Right kidney (tissue), 1 donor: ENCODE measurements at regions not wholly inside any gene's neighbourhood (a gene's known extent, or its start where the extent isn't known, plus 50 kb on each side); places are given as distances from the start of the nearest gene placed in this dataset.

Experiments
- DNase-seq: peaks from one replicate; pipeline ENCODE4 v3.0.0-alpha.2; 2016

DNA sequence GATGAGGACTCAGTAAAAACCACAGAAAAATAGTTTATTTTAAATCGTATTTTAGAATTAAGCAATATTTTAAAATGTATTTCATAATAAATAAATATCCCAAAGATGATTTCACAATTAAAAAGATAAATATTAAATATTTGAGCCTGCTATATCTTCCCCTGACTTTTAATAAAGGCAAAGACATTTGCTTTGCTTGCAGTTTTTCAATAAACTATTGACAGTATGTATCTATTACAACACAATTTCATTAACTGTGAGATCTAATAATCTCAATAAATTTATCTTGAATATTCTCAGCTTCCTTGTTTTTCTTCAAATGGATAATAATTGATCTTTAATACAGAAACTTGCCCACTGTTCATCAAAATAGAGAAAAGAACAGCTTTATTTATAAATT is 186.2 kb upstream of the TARS1 start:
- no peak for DNase-seq

DNA sequence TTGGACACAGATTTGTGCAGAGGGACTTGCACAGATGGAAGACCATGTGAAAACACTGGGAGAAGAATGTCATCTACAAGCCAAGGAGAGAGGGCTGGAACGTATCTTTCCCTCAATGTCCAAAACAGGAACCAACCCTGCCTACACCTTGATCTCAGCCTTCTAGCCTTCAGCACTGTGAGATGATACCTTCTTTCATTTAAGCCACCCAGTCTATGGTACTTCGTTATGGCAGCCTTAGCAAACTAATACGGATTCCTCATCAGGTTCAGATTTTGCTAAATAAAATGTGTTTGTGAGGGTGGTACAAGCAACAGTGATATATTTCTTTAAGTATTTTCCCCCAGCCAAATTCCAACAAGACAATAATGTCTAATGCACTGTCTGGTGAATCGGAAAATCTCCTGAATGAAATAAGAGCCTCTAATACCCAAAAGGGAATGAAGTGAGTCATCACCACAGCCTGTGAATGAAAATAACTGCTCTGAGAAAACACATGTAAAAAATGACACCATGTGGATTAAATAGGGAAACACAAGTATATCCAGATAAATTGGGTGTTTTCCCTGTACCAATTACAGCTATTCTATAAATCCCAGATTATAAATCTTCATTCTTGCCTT is 182.8 kb upstream of the TARS1 start:
- no peak for DNase-seq

DNA sequence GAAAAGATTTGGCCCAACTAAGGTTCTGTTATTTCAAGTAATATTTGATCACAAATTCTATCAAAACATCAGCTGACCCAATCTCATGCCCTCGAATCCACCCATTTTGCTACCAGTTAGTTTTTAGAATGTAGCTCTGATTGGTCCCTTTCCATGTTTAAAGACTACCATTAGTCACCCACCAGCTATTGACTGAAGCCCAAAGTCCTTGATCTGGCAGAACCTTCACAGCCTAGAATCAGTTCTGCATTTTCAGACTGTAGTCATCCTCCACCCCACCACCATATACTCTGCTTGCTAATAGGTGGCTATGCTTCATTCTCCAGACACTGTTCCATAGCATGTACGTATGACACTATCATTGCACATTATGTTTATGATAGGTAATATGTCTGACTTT is 182.2 kb upstream of the TARS1 start:
- no peak for DNase-seq

DNA sequence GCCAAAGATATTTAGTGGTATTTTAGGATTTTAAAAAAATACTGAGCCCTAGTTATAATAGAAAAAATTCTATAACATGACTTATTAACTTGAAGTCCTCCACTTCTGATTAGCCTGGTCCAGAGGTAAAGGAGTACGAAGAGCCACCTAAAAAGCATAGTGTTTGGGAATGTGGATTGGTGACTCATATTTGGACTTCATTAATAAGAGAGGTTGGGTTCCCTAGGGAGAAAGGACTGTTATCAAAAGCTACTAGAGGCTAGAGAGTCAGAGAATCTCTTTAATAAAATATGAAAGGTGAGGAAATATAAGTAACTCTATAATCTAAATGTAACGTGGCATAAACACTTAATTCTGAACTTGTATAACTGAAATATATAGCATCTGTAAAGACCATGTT is 180.7 kb upstream of the TARS1 start:
- DNase-seq, result no peak

DNA sequence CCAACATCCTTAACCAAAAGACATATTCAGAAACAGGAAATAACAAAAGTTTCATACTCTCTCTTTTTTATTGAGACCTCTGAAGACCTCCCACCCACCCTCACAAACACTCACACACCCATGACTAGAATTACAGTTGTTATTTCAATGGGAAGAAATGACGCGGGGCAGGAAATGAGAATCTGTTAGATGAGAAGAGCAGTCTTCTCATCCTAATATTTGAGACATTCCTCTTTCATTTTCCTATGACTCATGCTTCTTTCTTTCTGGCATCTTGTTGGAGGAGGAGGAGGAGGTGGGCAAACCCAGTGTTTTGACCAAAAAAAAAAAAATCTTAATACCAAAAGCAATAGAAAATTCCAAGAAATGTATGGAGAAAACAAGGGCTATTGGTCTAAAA is 179.5 kb upstream of the TARS1 start:
- DNase-seq, result no peak

DNA sequence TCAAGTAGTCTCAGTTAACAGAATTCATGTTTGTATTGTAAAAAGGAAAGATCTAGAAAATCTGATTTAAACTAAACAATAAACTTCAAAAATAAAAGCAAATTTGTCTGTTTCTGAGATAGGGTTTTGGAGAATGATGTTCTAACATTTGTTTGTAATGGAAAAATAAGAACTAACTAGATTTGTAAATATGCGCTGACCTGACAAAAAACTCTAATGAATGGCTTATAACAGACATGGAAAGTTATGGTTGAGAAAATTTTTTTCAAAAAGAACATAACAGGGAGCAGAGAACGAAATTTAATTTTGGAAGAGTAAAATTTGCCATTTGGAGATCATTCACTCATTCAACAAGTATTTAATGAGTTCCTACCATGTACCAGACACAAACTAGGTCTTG is 179.0 kb upstream of the TARS1 start:
- no peak for DNase-seq

DNA sequence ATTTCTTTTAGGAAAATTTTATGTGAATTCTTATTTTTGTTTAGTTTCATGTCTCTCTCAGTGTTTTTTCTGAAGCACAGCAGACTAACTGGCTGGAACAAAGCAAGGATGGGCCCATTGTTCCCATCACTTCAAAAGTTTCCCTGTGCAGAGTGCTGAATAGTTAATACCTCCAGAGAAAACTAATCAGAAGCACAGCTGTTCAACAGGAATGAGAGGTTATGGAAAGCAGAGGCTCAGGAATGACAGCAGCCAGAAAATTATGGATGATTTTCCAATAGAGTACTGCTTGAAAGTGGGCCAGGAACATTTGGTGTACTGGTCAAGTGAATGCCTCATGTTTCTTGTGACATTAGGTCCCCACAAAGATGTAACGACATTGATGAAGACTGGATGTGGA is 173.0 kb upstream of the TARS1 start:
- no peak for DNase-seq

DNA sequence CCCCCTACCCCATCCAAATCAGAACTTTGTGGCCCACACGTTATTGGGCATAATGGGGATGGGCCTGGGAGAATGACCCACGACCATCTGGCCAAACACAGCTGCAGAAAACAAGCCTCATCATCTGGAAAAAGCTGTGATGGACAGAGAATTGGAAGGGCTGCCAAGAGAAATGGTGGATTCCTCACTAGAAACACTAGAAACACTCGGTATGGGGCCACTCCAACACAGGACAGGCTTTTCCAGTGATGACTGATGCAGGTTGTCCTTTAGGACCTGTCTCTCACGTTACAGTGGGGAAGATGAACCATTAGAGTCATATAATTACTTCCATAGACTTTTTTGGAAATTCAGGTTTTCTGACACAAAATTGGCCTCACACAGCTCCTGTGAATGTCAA is 172.4 kb upstream of the TARS1 start:
- DNase-seq, result no peak

DNA sequence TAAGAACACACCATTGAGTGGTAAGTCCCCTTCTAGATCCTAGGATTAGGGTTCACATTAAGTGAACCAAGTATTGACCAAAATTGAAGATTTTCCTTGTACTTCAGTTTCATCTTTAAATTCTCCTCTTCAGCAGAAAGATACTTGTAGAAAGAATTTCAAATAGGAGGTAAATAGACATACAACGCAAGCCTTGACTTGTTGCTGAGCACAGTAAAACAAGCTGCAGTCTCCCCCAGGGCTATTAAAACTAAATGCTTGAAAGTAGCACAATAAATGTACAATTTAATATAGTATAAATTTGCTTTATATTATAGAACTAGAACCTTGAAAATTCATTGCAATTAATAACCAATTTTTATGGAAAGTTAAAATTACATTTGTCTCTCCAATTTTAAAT is 170.1 kb upstream of the TARS1 start:
- DNase-seq, result no peak

DNA sequence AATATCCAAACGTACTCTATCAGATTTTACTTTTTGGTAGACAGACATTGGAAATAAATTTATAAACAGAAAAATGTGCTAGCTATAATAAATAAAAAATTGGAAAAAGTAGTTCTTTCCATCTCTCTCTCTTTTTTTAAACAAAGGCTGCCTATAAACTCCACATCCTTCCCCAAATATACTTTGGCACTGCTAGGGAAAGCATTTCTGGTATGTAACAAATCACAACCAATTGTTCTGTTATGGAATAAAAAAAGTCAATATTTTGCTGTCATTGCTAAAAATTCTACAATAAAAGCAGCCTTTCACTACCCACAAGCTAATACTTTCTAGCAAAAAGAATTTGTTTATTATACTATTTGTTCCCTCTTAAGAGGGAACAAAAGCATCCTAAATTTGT is 169.2 kb upstream of the TARS1 start:
- DNase-seq, result no peak

DNA sequence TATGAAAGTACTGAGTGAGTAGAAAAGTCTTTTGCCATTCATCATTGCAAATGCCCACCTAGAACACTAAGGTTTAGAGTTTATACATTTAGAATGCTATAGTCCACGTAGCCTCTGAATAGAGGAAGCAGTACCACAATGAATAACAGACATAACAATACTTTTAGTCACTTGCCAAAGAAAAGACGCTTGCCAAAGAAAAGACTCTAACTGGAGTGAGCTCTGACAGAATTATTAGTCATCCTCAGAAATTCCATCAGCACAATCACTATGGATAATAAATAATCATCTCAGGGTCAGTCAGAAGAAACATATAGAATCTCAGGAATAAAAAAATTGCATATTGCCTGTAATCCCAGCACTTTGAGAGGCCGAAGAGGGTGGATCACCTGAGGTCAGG is 168.5 kb upstream of the TARS1 start:
- no peak for DNase-seq

DNA sequence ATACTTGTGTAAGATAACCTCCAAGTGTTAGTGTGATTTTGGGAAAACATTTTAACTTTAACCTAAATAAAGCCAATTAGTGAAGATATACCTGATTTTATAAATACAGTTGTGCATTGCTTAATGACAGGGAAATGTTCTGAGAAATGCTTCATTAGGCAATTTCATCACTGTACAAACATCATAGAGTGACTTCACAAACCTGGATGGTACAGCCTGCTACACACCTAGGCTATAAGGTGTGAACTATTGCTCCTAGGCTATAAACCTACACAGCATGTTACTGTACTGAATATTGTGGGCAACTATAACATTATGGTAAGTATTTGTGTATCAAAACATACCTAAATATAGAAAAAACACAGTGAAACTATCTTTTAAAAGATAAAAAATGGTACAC is 166.8 kb upstream of the TARS1 start:
- DNase-seq, result no peak

DNA sequence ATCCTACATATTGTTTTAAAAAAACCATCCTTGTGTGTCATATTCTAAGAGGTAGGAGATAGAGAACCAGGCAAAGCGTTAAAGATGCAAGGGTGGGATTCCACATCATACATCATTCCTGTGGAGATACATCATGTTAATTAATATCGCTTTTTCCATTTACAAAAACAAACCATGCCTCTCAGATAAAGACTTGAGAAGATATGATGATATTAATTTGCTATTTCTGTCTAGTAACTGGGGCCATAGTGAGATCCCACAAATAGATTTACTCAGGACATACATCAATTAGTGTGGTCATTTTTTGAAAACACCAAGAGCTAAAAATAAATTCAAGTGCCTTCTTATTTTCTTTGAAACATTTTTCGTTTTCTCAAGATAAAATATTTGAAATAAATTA is 165.4 kb upstream of the TARS1 start:
- DNase-seq, result no peak

DNA sequence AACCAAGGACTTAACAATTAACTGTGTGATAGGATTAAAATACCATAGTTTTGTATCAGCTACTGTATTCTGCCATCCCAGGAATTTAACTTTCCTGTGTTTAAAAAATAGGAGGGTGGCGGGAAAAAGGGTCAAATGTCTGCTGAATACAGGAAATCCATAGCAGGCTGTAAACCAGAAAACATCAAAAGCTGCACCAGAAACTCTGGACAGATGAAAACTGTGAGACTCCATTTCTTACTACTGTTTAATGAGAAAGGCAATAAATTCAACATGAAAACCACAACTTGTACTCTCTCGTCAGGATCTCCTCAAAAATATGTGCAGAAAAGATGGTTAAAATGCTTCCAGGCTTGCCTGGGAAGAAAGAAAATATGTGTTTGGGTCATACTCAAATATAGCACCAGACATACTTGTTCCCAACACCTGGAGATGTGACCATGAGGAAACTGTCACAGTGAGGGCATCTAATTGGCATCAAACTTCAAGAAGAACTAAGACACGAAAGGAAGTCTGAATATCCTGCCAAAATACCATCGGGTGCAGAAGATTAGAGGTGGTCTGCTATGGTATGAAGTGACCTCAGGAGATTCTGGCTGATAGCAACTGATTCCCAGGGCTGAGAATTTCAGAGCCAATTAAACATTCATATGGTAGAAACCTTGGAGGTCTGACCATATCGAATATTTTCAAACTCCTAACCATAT is 164.7 kb upstream of the TARS1 start:
- no peak for DNase-seq

DNA sequence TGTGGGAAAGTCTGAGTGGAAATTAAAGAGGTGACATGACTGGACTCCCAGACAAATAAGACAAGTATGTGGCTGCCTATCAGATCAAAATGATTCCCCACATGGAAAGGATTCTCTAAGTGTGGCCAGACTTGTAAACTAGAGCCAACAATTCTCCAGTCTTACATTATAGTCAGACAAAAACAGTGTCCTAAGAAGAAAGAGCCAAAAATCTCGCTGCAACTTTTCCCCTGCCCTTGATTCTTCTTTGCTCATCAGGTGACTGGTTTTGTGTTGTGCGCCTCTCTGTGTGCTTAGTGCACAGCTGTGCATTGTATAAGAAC is 164.2 kb upstream of the TARS1 start:
- no peak for DNase-seq

DNA sequence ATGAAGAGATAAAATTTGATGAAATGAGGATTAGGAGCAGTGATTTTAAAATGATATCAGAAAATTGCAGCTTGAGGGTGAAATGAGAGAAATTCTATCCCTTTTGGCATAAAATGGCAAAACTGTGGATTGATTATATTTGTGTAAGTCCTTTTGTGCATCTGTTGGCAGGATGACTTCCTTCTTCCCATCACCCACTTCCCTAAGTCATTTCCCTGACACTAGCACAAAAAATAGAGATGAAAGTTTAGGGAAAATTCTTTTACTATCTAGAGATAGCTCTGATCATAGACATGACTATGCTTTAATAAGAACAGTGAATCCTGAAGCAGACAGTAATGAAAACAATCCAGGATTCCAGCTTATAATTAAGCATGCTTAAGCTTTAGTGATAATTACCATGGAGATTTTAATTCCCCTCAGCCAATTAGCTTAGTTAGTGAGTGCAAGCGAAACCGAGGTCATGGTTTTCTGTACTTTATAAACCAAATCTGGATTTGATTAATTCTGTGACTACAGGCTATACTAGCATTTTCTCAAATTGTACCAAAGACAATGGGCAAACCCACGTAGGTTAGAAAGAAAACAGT is 163.6 kb upstream of the TARS1 start:
- no peak for DNase-seq

DNA sequence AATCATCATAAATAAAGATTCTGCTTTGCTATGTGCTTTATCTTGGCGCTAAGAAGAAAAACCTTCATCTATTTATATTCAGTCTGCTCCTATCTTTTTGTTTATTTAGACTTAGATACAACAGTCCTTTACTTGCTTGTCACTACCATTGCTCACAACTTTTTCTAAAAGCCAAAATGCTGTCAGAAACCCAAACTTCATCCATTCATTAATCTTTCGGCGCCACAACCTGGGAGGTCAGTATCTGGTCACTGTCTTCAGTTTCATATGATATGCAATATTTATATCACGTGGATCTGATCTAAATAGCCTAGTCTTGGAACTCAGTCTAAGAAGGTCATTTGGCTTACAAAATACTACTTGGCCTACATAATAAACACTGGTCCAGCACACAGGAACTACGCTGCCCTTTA is 159.3 kb upstream of the TARS1 start:
- DNase-seq, result no peak

DNA sequence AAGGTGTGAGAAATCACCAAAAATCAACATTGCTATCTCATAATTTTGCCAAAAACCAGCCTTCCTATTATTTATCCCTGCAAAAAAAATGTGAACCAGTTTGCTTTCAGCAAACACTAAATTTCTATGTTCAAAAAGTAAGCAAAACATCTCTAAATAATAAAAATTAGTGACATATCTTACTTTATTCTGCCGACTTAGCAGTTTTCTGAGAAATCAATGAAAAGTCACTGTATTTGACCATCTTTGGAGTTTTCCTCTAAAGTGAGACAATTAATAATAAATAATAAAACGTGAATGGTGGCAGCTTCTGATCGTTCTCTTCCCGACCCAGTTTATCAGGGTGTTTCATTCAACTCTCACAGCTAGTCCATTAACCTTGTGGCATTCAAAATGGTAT is 158.6 kb upstream of the TARS1 start:
- no peak for DNase-seq

DNA sequence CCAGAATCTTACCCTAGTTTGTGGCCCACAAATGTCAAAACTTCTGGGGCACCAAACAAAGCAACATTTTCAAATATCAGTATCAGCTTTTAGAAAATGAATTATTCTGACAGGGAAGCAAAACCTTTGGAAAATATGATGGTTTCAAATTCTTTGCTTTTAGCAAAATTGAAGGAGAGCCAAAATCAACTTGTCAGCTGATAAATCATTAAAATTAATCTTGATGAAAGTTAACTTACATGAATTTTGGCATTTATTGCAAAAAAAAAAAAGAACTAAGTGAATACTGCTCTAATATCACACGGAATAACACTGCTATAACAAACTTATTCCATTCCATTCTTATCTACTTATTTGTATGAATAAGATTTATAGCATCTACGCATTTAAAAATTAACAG is 158.1 kb upstream of the TARS1 start:
- no peak for DNase-seq

DNA sequence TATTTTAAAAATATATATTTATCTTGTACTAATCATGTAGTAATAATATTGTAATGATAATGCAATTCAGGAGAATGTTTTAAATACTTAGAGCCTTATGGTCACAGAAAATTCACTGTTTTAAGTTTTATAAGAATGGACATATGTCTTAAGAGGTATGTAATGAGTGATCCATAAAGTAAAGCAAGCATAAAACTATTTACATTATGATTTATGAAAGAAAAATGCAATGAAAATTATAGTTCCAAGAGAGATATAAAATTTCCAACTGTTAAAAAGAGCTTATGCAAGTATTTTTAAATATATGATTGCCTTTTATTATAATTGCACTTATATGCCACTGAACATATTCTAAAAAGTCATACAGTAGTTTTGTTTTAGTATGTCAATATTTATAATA is 157.5 kb upstream of the TARS1 start:
- DNase-seq, result no peak

DNA sequence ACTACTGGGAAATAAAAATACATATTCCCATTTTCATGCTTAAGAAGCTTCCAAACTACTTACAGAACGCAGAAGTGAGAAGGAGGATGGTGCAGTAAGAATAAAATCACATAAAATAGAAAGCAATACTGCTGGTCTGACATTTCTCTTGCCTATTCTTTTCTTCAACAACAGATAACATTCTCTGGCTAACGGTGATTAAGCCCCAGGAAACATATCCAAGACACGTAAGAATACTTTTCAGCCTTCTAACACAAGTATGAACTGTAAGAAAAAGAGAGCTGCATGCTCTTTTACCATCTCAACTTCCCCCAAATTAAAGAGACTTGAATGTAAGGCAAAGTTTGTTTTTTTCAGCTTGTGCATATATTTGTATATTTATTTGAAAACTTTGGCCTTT is 156.1 kb upstream of the TARS1 start:
- no peak for DNase-seq

DNA sequence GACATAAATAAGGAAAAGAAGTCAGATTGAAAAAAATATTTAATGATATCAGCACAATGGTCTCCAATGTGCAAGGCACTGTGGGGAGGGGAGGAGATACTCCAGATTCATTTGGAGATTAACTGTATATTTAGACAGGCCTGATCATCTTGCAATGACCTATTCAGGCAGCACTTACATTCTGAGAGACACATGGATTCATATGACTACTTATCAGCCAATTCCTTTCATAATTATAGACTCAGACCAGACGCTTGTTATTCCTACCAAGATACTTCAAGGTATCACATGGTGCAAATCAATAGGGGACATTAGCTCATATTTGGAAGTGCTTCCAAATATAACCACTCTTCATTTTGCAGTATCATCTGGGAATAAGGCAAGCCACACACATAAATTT is 153.5 kb upstream of the TARS1 start:
- no peak for DNase-seq

DNA sequence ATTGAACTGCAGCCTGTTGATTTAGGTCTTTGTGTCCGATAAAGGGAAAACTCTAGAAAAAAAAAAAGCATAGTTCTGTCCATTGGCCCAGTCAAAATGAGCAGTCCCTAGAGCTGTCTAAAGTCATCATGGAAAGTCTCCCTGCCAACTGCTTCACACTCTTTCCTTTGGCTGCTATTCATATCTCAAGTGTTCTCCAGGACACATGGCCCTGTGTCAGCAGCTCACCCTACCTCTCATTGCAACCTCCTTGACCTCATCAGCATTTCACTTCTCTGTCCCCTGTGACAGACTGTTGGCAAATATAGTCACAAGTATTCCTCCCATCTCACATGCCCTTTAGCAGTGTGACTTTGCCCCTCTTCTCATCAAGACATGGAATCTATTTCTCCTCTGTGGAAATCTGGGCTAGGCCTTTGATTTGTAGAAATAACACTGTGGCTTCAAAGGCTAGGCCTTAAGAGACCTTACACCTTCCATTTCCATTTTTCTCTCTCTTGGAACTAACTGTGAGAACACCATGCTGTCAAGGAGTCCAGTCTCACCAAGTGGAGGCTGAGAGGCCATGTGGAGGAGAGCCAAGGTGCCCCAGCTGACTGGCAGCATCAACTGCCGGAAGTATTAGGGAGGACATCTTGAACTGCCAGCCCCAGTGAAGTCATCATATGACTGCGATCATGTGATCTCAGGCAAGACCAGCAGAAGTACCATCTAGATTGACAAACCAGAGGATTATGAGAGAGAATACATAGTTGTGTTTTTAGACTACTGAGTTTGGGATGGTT is 149.4 kb upstream of the TARS1 start:
- no peak for DNase-seq

DNA sequence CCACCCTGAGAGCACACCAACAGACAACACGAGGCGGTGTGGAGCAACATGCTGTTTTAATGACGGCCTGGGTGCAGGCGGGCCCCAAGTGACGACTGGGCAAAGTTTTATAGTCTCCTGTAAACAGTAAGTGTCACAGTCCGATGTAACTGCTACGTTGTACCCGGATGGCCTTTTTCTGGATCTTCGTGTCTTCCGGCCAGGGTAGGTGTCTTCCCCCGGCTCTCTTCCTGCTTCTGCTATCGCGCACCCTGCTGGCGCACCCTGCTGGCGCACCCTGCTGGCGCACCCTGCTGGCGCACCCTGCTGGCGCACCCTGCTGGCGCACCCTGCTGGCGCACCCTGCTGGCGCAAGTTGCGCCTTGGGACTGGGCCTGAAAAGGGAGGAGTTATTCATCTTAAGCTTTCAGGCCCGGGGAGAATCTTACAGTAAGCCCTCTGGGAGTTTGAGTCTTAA is 143.0 kb upstream of the TARS1 start:
- no peak for DNase-seq
